PC-3 (cell line): ENCODE measurements at regions not wholly inside any gene's neighbourhood (a gene's known extent, or its start where the extent isn't known, plus 50 kb on each side); places are given as distances from the start of the nearest gene placed in this dataset.

Experiments
- ATAC-seq: fragments of 200-7000 bp; cut with Tn5 transposase; 2 replicates; pipeline ENCODE4 v1.9.1; 2020; ENCODE audit warnings: mild to moderate bottlenecking, moderate library complexity
- BruUV-seq: library from RNA; stranded (reverse); fragments of 400-500 nt; replicated peaks from 2 replicates; lab custom pipeline; 2021; lab: Mats Ljungman, UMichigan
- CTCF ChIA-PET: fragments of 300-600 bp; sonication (Branson Sonifier 250); formaldehyde crosslinking; loops from one replicate; lab custom pipeline; 2022; ENCODE audit warnings: antibody characterized with exemption; lab: Charles Lee
- POLR2A ChIA-PET: fragments of 300-600 bp; sonication (Branson Sonifier 250); formaldehyde crosslinking; loops from one replicate; lab custom pipeline; 2022; ENCODE audit warnings: antibody characterized with exemption; ENCODE audit not compliant: unreplicated experiment; lab: Charles Lee
- DNase-seq: peaks from one replicate; pipeline ENCODE4 v3.0.0-alpha.2; 2015
- H2AFZ ChIP-seq: fragments of 300-600 bp; sonication (generic); 2 replicates; pipeline ENCODE4 v1.6.0; 2016; ENCODE audit warnings: antibody characterized with exemption, low read length
- H3F3A ChIP-seq: fragments of 300-600 bp; sonication (generic); one replicate; pipeline ENCODE4 v1.6.0; 2017; ENCODE audit warnings: antibody characterized with exemption, low read length, control low read depth, mild to moderate bottlenecking; ENCODE audit not compliant: unreplicated experiment
- H3K27ac ChIP-seq: fragments of 300-600 bp; sonication (generic); 2 replicates; pipeline ENCODE4 v1.5.1; 2016; ENCODE audit warnings: mild to moderate bottlenecking, low read length
- H3K27me3 ChIP-seq: fragments of 300-600 bp; sonication (generic); 2 replicates; pipeline ENCODE4 v1.6.1; 2016; ENCODE audit warnings: low read length, mixed read lengths
- H3K36me3 ChIP-seq: fragments of 300-600 bp; sonication (generic); 2 replicates; pipeline ENCODE4 v1.6.1; 2016; ENCODE audit warnings: low read depth, mixed run types, low read length, mixed read lengths
- H3K4me1 ChIP-seq: fragments of 300-600 bp; sonication (generic); 2 replicates; pipeline ENCODE4 v1.5.1; 2016; ENCODE audit warnings: low read length; ENCODE audit not compliant: insufficient read depth
- H3K4me2 ChIP-seq: fragments of 300-600 bp; sonication (generic); 2 replicates; pipeline ENCODE4 v1.6.0; 2016; ENCODE audit warnings: low read length
- H3K4me3 ChIP-seq: fragments of 300-600 bp; sonication (generic); 2 replicates; pipeline ENCODE4 v1.5.1; 2016; ENCODE audit warnings: mild to moderate bottlenecking, low read length, mixed read lengths
- H3K79me2 ChIP-seq: fragments of 300-600 bp; sonication (generic); 2 replicates; pipeline ENCODE4 v1.6.1; 2017; ENCODE audit warnings: low read length, mixed read lengths
- H3K9ac ChIP-seq: fragments of 300-600 bp; sonication (generic); 2 replicates; pipeline ENCODE4 v1.6.0; 2016; ENCODE audit warnings: mild to moderate bottlenecking, low read length
- H3K9me2 ChIP-seq: fragments of 300-600 bp; sonication (generic); replicated peaks from 2 replicates; pipeline ENCODE4 v1.6.1; 2016; ENCODE audit warnings: mixed run types, low read length, mixed read lengths
- H3K9me3 ChIP-seq: fragments of 300-600 bp; sonication (generic); 2 replicates; pipeline ENCODE4 v1.6.1; 2016; ENCODE audit warnings: low read length, mixed read lengths
- H4K20me1 ChIP-seq: fragments of 300-600 bp; sonication (generic); 2 replicates; pipeline ENCODE4 v1.6.1; 2016; ENCODE audit warnings: low read length, mixed read lengths
- EZH2 ChIP-seq: fragments of 300-600 bp; sonication (generic); IDR thresholded peaks from one replicate; pipeline ENCODE4 v1.6.1; 2017; ENCODE audit warnings: antibody characterized with exemption, mild to moderate bottlenecking, low read length; ENCODE audit not compliant: unreplicated experiment
- EZH2phosphoT487 ChIP-seq: fragments of 300-600 bp; sonication (generic); IDR thresholded peaks from 2 replicates; pipeline ENCODE4 v1.6.1; 2018; ENCODE audit warnings: mild to moderate bottlenecking, antibody characterized with exemption, low read length, borderline replicate concordance
- intact Hi-C: fragments of 100-400 bp; cut with micrococcal nuclease; formaldehyde crosslinking; loops from 2 replicates; pipeline ENCODE4 v1.9.0; 2023
- TF ChIP-seq, protein P1 (sequence below): fragments of 300-600 bp; sonication (generic); conservative IDR thresholded peaks from 2 replicates; pipeline ENCODE4 v1.5.1; 2017; ENCODE audit warnings: antibody characterized with exemption, low read depth, mild to moderate bottlenecking, low read length

DNA sequence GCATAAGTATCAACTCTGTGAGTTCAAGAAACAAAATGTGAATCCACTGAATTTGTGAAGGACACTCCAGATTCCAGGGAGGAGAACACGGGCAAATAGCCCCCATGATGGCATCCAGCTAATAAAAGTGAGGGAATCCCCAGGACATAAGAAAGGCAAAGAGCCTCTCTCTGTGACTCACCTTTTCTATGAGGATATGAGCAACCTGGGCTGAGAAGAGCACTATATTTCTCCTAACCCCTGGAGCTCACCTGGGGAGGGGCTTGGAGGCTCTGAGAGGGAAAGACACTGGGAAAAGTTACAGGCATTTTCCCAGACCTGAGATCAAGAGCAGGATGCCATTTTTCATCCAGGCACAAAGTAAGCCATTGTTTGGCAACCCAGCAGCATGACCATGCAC, 1298.8 kb downstream of the PLA2G4A start:
- peak; percentile 52 for DNase-seq
- H3K36me3 ChIP-seq: no peaks in the 10 kb centered on the region

GRCh38 chr1:188128761-188129160, 1300.0 kb downstream of the PLA2G4A start:
- POLR2A ChIA-PET: interaction anchor here (0.6 kb wide), 1 partner anchor 292 kb away, joined by 5 read pairs; no protein-coding TSS in a partner anchor
- CTCF ChIA-PET: no interaction called here
- Histone ChIP-seq H3K4me1 (peaks cover 18% of the 10 kb centered on the region), H3K4me2 (no peak overlapping the region), H2AFZ (no peak overlapping the region), H3K79me2 (no peaks in the 10 kb centered on the region), H3K27ac (no peak overlapping the region), H3K9ac (no peak overlapping the region), H3K36me3 (no peaks in the 10 kb centered on the region), H3K27me3 (no peaks in the 10 kb centered on the region), H3K9me2 (no peaks in the 10 kb centered on the region), H3K4me3 (no peak overlapping the region), H3K9me3 (no peaks in the 10 kb centered on the region), H3F3A (no peaks in the 10 kb centered on the region), H4K20me1 (no peaks in the 10 kb centered on the region)
- intact Hi-C loops: loop anchor here (1.0 to 5.0 kb wide), 5 partner anchors 128 to 863 kb away; no protein-coding TSS in a partner anchor
- peak; percentile 87 for ATAC-seq
- BruUV-seq: no TSS peak
- peak; percentile 59 for DNase-seq
- TF ChIP-seq EZH2 (no peak), EZH2phosphoT487 (no peak)
- TF ChIP-seq, protein P1, sequence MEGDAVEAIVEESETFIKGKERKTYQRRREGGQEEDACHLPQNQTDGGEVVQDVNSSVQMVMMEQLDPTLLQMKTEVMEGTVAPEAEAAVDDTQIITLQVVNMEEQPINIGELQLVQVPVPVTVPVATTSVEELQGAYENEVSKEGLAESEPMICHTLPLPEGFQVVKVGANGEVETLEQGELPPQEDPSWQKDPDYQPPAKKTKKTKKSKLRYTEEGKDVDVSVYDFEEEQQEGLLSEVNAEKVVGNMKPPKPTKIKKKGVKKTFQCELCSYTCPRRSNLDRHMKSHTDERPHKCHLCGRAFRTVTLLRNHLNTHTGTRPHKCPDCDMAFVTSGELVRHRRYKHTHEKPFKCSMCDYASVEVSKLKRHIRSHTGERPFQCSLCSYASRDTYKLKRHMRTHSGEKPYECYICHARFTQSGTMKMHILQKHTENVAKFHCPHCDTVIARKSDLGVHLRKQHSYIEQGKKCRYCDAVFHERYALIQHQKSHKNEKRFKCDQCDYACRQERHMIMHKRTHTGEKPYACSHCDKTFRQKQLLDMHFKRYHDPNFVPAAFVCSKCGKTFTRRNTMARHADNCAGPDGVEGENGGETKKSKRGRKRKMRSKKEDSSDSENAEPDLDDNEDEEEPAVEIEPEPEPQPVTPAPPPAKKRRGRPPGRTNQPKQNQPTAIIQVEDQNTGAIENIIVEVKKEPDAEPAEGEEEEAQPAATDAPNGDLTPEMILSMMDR: peak; percentile 61

More for the DNA sequence above, 1298.8 kb downstream of the PLA2G4A start:
- Histone ChIP-seq H3K4me1 (peaks cover 18% of the 10 kb centered on the region), H3F3A (no peaks in the 10 kb centered on the region), H3K9ac (no peak overlapping the region), H3K9me3 (no peaks in the 10 kb centered on the region), H2AFZ (no peak overlapping the region), H3K27me3 (no peaks in the 10 kb centered on the region), H3K4me2 (no peak overlapping the region), H3K79me2 (no peaks in the 10 kb centered on the region), H3K9me2 (no peaks in the 10 kb centered on the region), H3K27ac (no peak overlapping the region), H3K4me3 (no peak overlapping the region), H4K20me1 (no peaks in the 10 kb centered on the region)
- ChIA-PET CTCF (interaction anchor here (0.6 kb wide), 1 partner anchor 440 kb away, joined by 3 read pairs; no protein-coding TSS in a partner anchor), POLR2A (no interaction called here)
- peak; percentile 67 for ATAC-seq
- BruUV-seq: no TSS peak
- TF ChIP-seq EZH2phosphoT487 (no peak), EZH2 (no peak)
- TF ChIP-seq, protein P1: no peak
- intact Hi-C loops: loop anchor here (5.0 kb wide), 2 partner anchors 200 to 715 kb away; no protein-coding TSS in a partner anchor

DNA sequence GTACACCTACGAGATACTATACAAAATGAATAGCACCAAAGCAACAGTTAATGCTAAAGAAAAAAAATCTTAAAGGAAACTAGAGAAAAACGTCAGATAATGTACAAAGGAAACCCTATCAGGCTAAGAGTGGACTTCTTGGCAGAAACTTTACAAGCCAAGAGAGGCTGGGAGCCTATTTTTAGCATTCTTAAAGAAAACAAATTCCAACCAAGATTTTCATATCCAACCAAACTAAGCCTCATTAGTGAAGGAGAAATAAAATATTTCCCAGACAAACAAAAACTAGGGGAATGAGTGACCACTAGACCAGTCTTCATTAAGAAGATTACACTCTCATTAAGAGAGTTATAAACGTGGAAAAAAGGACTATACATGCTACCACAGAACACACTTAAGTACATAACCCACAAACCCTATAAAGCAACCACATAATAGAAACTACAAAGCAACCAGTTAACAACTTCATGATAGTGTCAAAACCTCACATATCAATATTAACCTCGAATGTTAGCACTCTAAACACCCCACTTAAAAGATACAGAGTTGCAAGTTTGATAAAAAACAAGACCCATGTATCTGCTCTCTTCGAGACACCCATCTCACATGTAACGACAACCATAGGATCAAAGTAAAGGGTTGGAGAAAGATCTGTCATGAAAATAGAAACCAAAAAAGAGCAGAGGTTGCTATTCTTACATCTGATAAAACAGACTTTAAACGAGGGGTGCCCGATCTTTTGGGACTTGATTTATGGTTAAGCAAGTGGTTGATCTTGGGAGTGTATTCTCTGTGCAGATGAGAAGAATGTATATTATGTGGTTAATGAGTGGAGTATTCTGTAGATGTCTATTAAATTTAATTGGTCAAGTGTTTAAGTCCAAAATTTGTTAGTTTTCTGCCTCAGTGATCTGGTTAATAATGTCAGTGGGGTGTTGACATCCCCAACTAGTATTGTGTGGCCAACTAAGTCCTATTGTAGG, 1301.4 kb downstream of the PLA2G4A start:
- intact Hi-C loops: loop anchor here (2.0 to 5.0 kb wide), 4 partner anchors 129 to 718 kb away; no protein-coding TSS in a partner anchor
- H2AFZ ChIP-seq: no peak overlapping the region
- CTCF ChIA-PET: no interaction called here

More for the DNA sequence above, 1301.4 kb downstream of the PLA2G4A start:
- Histone ChIP-seq H4K20me1 (no peaks in the 10 kb centered on the region), H3K9ac (no peak overlapping the region), H3K4me3 (no peak overlapping the region), H3K4me1 (peaks cover 18% of the 10 kb centered on the region), H3F3A (no peaks in the 10 kb centered on the region), H3K36me3 (no peaks in the 10 kb centered on the region), H3K79me2 (no peaks in the 10 kb centered on the region), H3K9me3 (no peaks in the 10 kb centered on the region), H3K9me2 (no peaks in the 10 kb centered on the region), H3K4me2 (no peak overlapping the region), H3K27ac (no peak overlapping the region), H3K27me3 (no peaks in the 10 kb centered on the region)
- DNase-seq (no peak), ATAC-seq (no peak)
- BruUV-seq: no TSS peak
- POLR2A ChIA-PET: no interaction called here
- TF ChIP-seq EZH2phosphoT487 (no peak), EZH2 (no peak)
- TF ChIP-seq, protein P1: no peak
